ENCODE measurements at regions not wholly inside any gene's neighbourhood (a gene's known extent, or its start where the extent isn't known, plus 50 kb on each side); places are given as distances from the start of the nearest gene placed in this dataset.

DNA sequence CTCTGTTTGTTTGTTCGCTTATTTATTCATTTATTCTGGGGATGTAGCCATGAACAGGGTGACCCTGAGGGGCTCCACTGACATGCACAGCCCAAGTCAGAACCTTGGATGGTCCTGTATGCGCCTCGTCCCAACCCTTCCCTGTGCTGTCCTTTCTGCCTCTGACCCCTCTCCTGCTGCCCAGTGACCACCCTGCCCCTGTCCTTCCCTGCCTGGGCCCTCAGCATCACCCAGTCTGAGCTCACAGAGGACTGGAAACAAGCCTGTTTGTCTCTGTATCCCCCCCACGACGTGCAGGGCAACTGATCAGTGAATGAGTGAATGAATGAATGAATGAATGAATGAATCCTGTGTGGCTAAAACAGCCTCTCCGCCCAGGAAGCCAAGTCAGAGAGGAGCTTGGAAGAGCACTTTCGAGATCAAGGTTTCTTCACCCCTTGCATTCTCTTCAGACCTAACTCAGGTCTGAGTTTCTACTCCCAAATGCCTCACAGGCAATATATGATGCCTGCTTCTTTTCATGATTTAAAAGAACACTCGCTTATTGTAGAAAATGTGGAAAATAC, 157.7 kb downstream of the SMAD6 start:
- H2AK5ac ChIP-seq (ENCODE audit: insufficient read length, low read length), result no peak overlapping the region
- H4K91ac ChIP-seq (ENCODE audit: insufficient read length, low read depth, low read length), result no peak overlapping the region
- no peak overlapping the region for H3K27ac ChIP-seq (ENCODE audit: insufficient read length, low read depth, low read length)
- H3K18ac ChIP-seq (ENCODE audit: insufficient read length, low read depth, low read length), result no peak overlapping the region
- no peak overlapping the region for H3K4me2 ChIP-seq (ENCODE audit: insufficient read depth, insufficient read length, low read length)
- Mint-ChIP-seq H3K9me3 (no peaks in the 10 kb centered on the region), H3K4me3 (no peak overlapping the region), H3K4me1 (peaks cover 7 to 11% of the 10 kb centered on the region in 2 experiments), H3K36me3 (ENCODE audit: insufficient read depth in 1 of 3, low read depth in 3 of 3) (no peaks in the 10 kb centered on the region), H3K27me3 (ENCODE audit: low read depth) (no peaks in the 10 kb centered on the region), H3K27ac (no peak overlapping the region)
- no peak overlapping the region for H3K4ac ChIP-seq (ENCODE audit: low read depth, low read length)
- H3K14ac ChIP-seq (ENCODE audit: insufficient read depth, low read length), result no peak overlapping the region
- H2BK15ac ChIP-seq (ENCODE audit: low read depth, low read length), result no peak overlapping the region
- no peaks in the 10 kb centered on the region for H3K79me2 ChIP-seq (ENCODE audit: insufficient read depth, low read length)
- H2BK12ac ChIP-seq (ENCODE audit: insufficient read length, low read depth, low read length), result no peak overlapping the region
- H3K23ac ChIP-seq (ENCODE audit: insufficient read length, low read depth, low read length), result no peak overlapping the region
- no peak overlapping the region for H3K9ac ChIP-seq (ENCODE audit: extremely low read depth, insufficient read length, low read length)
- no peaks in the 10 kb centered on the region for H4K20me1 ChIP-seq (ENCODE audit: control insufficient read depth, insufficient read depth, insufficient read length)
- H3K79me1 ChIP-seq (ENCODE audit: insufficient read depth, low read depth, low read length, poor library complexity, severe bottlenecking), result no peaks in the 10 kb centered on the region
- no CpG with 5 or more reads among the region's 8 CpGs for WGBS (ENCODE audit: extremely low coverage, insufficient read length, low lambda C conversion rate)
- no peaks in the 10 kb centered on the region for H3K23me2 ChIP-seq (ENCODE audit: insufficient read length, low read depth, low read length, poor library complexity, severe bottlenecking)
- no peaks in the 10 kb centered on the region for H3K27me3 ChIP-seq (ENCODE audit: insufficient read depth, low read length)
- no peak overlapping the region for H3K56ac ChIP-seq (ENCODE audit: insufficient read length, low read depth, low read length)
- H2BK5ac ChIP-seq (ENCODE audit: insufficient read length, low read length), result no peak overlapping the region
- peak; percentile 22 for DNase-seq
- no peaks in the 10 kb centered on the region for H3K9me3 ChIP-seq (ENCODE audit: control insufficient read depth, low read depth, low read length)
- no peak overlapping the region for H2BK120ac ChIP-seq (ENCODE audit: low read depth, low read length, poor library complexity, severe bottlenecking)
- H4K5ac ChIP-seq (ENCODE audit: insufficient read length, low read depth, low read length), result no peak overlapping the region
- no peaks in the 10 kb centered on the region for H3K4me1 ChIP-seq (ENCODE audit: insufficient read depth, low read length)
- no peak overlapping the region for H2AFZ ChIP-seq (ENCODE audit: low read length)
- no peak overlapping the region for H3T11ph ChIP-seq (ENCODE audit: low read length)
- TF ChIP-seq, protein P1, sequence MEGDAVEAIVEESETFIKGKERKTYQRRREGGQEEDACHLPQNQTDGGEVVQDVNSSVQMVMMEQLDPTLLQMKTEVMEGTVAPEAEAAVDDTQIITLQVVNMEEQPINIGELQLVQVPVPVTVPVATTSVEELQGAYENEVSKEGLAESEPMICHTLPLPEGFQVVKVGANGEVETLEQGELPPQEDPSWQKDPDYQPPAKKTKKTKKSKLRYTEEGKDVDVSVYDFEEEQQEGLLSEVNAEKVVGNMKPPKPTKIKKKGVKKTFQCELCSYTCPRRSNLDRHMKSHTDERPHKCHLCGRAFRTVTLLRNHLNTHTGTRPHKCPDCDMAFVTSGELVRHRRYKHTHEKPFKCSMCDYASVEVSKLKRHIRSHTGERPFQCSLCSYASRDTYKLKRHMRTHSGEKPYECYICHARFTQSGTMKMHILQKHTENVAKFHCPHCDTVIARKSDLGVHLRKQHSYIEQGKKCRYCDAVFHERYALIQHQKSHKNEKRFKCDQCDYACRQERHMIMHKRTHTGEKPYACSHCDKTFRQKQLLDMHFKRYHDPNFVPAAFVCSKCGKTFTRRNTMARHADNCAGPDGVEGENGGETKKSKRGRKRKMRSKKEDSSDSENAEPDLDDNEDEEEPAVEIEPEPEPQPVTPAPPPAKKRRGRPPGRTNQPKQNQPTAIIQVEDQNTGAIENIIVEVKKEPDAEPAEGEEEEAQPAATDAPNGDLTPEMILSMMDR (conservative IDR thresholded peaks at IDR 0.05), result no peak
- no peak overlapping the region for H2BK20ac ChIP-seq (ENCODE audit: low read depth, low read length, poor library complexity, severe bottlenecking)
- H4K8ac ChIP-seq (replicated peaks; ENCODE audit: insufficient read length, low read depth, low read length), result no peak overlapping the region

Measured in H9 (cell line).